ENCODE measurements at regions not wholly inside any gene's neighbourhood (a gene's known extent, or its start where the extent isn't known, plus 50 kb on each side); places are given as distances from the start of the nearest gene placed in this dataset.
"Not testable (repeated sequence)": the region's sequence is repeated elsewhere in the genome, so short reads cannot be mapped to it uniquely, and the experiment has no call there.

DNA sequence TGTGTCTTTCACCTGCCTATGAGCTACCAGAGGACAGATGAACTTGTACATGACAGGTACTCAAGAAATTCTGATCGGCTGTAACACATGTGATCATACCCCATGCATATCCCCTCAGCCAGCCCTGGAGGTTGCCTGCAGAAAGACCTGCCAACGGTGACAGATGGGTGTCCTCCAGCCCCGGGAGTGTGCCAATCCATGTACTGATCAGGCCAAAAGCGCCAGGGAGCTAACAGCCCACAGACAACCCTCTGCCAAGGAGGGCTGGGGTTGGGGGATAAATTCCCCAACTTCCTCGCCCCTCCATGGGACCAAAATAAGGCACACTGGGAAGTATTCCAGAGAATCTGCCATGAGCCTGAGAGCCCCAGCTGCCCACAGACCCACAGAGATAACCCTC lies 189.4 kb downstream of the CCT6B start:
- DNase-seq, result no peak

DNA sequence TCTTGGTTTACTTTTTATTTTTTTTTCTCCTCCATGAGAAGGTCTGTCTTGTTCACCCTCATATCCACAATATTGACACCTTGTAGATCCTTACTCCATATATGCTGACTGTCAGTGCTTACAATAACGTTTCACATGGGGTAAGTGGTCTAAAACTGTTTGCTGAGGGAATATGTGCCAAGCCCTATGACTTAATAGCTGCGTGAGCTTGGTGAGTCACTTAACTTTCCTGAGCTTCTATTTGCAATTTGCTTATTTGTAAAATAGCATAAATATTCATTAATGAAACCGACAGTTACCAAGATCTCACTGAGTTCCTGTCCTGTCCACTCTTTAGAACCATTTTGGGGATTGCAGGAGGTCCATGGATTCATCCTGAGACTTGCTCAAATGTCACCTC lies 190.7 kb downstream of the CCT6B start:
- no peak for DNase-seq

DNA sequence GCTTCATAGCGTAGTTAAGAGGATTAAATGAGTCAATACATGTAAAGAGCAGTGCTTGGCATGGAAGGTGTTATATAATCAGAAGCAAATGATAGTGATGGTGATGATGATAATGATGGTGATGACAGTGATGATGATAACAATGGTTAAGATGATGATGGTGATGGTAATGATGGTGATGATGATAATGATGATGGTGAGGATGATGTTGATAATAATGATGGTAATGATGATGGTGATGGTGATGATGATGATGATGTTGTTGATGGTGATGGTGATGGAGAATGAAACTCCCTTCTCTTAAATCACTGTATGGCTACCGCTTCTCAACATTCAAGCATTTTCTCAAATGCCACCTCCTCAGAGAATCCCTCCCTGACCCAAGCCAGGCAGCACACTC lies 190.5 kb downstream of the TMEM132E start:
- DNase-seq, result no peak

DNA sequence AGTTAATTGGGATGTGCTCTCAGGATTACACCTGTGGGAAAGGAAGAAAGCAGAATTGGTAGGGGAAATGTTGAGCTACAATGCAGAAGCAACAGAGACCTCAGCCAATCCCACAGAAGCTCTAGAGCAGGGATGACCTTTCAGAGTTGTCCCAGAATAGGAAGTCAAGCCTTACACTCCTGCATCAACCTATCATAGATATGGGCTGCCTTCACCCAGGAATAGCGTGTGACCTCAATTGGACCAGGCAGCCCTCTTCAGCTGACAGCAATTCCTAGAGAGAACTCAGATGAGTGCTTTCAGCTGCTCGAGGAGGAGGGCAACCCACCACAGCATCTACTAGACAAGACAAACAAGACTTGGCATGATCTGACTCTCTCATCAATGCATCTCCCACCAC lies 189.7 kb downstream of the TMEM132E start:
- DNase-seq, result no peak

DNA sequence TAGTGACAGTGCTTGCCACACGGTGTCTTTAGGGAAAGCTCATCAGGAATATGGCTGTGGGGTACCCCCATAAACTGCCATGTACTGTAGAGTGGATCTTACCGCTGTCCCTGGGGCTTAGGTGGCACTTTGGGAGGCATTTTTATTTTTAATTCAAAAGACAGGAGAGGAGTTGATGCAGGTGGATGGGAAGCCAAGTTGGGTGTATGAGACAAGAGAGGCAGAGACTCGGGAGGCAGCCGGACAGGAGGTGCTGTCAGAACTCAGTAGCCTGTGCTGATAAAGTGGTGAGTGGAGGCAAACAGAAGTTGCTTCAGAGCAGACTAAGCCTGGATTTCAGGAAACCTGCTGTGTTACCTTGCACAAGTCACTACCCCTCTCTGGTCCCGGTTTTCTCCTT lies 185.9 kb downstream of the TMEM132E start:
- DNase-seq, result no peak

DNA sequence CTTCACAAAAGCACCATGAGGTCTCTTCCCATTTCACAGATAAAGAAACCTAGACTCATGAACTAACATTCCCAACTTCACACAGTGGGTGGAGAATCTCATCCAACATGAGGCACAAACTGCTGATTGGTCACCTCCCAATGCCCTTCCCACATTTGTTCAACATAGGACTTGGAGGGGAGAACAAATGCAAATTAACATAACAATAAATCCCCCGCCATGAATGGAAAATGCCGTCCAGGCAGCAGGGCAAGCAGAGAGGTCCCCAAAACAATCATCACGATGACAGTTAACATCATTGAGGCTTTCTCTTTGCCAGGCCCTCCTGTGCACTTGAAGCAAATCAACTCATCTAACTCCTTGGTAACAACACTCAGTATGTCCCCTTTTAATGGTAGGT lies 185.3 kb downstream of the TMEM132E start:
- no peak for DNase-seq

DNA sequence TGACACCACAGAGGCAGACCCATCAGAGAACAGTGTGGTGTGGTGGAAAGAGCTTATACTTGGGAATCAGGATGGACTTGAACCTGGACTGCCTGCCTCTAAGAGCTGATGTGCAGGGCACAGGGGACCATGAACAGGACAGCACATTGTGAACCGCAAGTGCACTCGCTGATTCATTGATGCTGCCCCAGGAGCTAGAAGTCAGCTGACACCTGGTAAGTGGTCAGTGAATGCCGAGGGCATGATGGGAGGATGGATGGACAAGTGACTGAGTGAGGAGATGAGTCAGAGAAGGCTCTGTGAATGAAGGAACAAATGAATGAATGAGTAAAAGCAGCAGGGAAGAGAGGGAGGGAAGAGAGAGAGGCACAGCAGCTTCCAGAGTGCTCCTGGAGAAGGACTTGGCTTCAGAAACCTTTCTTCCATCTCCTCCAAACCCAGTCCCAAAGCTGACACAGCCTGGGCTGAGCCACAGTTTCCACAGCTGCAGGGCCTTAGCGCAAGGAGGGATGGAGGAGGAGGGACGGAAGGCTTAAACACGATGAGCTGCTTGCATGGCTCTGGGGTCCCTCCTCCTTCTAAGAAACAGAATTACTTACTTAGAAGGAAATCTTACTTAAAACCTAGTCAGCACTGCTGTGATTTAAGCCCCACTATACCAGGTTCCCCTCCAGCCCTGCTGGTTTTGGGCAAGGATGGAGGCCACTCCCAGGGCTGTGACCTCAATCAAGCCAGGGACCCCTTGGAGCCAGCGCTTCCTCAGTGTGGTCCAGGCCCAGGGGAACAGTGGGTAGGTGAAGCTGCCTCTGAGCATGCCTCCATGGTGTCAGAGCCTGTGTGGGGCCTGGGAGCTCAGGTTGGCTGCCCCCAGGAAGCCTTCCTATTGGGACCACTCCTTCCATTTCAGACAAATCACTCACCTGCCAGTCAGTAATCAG lies 184.6 kb downstream of the TMEM132E start:
- DNase-seq, result no peak

DNA sequence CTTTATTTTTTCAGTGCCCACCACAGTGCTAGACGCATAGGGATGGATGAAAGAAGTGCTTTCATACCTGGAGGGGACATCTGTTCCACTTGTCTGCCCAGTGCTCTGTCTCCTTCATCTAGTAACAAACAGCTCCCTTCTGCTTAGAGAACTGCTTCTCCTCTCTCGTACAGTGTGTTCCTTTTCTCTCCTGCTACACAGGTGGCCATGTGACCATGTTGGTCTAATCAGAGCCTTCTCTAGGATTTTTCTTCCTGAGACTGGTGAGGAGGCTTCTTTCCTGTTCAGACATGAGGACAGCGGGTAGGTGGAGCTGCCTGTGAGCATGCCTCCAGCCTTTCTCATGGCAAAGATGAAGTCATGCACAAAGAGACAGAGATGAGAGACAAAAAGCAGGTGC lies 182.7 kb downstream of the TMEM132E start:
- DNase-seq, result no peak

DNA sequence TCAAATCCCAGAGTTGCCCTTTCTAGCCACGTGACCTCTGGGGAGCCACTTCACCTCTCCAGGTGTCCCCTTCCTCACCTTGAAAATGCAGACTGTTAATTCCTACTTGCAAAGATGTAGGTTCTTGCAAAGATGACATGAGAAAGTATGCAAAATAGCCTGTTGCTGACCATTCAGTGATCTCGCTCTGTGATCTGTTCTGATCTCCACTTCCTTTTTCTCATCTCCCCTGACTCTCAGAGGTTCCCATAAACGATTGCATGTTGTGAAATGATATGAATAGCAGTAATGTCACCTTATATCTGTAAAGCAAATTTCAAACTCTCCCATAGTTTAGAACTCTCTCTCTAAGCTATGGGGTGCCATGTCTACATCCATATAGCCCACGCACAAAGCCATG lies 182.3 kb downstream of the TMEM132E start:
- no peak for DNase-seq

DNA sequence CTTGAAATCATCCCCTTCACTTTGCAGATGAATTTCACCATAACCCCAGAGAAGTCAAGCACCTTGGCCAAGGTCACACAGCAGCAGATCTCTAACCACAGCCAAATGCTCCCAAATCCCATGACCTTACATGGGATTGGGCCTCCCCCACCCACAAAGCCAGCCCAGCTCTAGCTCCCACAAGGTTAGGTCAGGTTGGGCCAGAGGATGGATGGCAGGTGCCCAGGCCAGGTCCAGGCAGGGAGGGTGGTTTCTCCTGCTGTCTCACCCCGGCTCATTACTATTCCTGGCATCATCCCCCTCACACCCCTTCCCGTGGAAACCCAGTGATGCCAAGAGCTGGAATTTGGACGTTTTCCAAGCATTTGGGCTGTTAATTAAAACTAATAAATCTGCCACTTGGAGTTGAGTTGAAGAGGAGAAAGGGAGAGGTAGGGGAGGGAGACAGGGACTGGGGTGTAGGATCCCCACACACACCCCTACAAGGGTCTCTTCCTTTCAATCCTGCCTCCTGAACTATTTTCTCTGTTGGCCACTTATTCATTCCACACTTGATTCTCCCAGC lies 181.6 kb downstream of the TMEM132E start:
- no peak for DNase-seq

DNA sequence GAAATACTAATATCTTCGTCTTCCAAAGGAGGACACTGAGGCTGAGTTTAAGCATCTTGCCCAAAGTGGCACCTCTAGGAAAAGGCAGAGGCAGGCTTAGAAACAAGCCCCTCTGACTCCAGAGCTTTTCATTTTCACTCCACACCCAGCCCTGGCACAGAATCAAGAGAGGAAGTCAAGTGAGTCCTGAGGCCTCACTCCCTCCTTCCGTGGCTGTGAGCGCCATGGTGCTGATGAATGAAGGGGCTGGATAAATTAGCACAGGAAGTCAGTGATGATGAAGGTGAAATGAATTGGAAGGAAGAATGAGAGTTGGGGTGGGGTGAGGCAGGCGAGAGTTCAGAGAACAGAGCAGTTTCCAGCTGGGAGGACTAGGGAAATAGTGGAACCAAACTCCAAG lies 179.3 kb downstream of the TMEM132E start:
- no peak for DNase-seq

DNA sequence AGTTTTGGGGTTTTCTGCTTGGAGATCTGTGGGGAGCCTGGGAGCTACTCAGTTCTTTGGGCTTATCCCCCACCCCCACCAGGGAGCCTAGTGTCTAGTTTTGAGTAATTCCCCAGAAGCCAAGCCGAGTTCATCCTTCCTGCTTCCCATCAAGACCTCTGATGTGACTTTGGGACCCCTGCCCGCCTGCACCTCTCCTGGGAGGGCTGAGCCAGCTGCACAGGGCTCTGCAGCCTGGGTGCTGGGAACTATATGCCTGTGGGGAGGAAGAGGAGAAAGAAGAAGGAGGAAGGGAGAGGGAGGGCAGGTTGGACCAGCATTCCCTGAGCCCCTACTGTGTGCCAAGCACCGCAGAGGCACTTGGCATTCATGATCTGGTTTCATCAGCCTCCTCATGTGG lies 178.9 kb downstream of the TMEM132E start:
- DNase-seq, result no peak

DNA sequence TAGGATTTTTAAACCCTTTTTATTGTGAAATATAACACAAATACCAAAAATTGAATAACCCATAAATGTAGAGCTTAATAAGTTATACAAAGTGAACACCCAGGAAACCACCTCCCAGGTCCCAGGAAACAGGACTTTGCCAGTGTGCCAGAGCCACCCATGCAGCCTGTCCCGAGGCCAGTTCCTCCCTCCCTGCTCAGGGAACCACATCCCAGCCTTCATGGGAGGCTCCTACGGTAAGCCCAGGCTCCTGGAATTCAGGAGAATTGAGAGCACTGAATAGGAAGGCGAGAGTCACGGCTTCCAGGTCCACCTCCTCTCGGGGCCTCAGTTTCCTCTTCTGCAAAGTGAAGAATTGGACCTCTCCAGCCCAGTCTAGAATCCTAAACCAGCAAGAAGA lies 178.2 kb downstream of the TMEM132E start:
- no peak for DNase-seq

DNA sequence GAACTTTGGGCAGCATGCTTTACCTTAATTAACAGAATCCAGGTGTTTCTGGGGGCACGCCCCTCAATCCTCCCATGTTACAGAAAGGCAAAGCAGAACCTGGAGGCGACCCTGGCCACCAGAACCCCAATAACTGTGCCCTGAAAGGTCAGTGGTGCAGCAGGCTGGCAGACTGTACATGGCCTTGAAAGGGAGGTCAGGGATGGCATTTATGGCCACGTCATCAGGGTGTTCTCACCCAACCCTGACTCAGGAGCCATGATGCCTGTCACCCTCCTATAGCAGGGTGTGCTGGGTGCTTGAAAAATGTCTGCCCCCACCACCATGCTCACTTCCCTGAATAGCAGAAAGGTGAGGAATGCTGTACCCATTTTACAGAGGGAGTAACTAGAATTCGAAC lies 177.7 kb downstream of the TMEM132E start:
- DNase-seq, result no peak

DNA sequence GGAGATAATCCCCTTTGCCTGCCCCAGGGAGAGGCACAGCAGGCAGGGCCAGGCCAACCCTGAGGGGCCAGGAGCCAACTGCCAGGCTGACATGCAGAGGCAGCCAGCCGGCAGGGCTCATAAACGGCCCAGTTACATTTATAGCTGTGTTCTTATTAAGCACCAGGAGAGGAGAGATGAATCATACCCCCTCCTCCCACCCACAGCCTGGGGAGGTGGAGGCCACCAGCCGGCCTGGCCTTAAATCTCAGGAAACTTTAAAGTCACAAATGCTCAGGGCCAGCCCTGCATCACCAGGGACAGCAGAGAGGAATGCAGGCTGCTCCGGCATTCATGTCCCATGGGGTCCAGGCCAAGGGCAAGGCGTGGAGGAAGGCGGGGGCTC lies 177.2 kb downstream of the TMEM132E start:
- no peak for DNase-seq

DNA sequence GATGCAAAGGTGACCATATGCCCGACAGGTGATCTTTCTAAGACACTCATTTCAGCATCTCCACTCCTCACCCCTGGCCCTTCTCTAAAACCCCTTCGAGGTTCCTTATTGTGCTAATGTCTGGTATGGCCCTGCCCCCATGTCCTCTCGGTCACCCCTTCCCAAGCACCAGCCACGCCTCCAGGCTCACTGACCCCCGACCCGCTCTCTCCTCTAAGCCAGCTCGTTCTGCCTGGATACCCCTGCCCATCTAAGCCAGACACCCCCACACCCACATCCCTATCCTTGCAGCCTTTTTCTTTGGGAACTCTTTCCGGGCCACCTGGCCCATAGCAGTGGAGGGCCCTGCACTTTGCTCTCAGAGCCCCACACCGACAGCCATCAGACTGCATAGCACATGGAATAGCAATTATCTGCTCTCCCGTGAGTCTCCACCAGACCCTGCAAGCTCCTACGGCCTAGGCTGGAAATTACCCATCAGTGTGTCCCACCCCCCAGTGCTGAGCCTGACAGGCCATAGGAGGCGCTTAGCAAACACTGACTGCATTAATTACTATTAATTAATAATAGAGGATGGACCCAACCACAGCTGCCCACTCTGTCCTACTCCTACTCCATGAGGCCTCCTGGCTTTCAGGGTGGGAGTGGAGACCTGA lies 176.7 kb downstream of the TMEM132E start:
- DNase-seq, result no peak

DNA sequence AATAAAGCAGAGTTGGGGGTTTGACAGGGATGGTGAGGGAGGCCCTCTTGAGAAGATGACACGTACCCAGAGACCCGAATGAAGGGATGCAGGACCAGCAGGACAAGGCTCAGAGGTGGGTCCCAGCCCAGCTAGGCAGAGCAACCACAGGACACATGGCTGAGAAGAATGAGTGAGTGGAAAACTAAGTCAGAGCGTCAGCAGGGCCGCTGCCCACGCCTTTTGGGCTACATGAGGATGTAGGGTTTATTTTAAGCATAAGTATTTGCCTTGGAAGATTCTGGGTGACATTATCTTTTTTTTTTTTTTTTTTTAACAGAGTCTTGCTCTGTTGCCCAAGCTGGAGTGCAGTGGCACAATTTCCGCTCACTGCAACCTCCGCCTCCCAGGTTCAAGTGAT lies 176.0 kb downstream of the TMEM132E start:
- DNase-seq, result no peak

DNA sequence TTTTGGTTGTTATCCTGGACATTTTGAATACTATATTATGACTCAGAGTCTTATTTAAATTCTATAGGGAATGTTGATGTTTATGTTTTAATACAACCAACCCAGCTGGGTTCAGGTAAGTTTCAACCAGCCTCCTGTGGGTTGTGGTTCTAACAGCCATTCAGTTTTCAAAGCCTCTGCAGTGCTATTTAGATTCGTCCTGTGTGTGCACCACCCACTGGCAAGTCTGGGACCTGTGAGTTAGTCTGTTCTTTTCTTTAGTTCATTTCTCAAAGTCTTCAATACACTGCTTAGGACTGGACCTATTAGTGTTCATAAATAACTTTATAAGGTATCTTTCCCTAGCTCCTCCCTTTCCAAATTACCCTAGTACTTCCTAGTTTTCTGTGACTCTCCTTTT lies 170.6 kb downstream of the TMEM132E start:
- no peak for DNase-seq

DNA sequence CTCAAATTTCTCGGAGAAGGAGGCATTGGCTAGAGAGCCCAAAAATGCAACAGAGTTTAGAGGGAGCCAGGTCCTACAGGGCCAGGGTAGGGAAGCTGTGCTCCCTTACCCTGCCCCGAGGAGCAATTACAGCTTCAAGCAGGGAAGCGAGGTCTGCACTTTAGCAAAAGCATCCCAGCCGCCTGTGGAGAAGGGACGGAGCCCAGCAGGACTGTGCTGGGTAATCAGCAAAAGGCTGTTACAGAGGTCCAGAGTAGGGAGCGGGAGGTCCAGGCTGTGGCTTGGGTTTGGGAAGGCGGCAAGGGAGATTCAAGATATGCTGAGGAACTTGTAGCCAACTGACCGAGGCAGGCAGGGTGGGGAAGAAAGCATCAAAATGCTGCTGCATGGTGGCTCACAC lies 162.6 kb downstream of the TMEM132E start:
- DNase-seq, result no peak

DNA sequence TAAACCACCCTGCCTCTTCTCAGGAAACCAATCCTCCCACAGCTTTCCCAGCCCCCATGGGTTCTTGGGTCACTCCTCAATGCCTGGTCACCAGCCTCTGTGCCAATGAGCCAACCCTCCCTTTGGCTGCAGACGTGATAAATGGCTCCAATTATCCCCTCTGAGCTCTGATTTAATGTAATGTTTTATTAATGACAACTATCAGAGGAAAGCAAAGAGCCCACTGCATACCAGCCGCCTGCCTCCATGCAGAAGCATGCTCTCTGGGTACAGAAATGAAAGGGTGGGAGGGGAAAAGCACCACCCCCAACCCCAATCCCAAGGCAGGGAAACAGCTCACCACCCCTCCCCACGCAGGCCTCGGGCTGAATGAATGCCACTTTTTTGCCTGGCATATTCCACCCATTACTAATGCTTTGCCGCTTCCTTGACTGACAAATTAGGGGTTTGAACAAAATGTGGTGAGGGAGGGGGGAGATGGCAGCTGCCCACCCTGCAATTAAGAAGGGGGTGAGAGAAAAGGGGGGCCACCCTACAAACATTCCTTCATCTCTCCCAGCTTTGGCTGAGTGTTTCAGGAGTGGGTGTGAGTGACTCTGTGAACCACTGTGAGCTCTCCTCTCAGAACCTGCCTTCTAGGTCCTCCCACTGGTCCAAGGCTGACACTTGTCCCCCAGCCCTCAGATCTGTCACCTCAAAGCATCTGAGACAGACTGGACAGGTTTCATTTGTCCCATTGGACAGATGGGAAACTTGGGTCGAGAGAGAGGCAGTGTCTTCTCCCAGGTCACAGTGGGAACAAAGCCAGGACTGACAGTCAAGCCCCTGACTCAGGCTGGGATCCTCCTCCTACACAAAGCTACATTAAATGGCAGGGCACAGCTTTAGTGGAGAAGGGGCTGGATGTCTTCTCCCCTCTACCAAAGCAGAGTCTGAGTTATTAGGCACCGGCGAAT lies 161.5 kb downstream of the TMEM132E start:
- DNase-seq, result no peak

DNA sequence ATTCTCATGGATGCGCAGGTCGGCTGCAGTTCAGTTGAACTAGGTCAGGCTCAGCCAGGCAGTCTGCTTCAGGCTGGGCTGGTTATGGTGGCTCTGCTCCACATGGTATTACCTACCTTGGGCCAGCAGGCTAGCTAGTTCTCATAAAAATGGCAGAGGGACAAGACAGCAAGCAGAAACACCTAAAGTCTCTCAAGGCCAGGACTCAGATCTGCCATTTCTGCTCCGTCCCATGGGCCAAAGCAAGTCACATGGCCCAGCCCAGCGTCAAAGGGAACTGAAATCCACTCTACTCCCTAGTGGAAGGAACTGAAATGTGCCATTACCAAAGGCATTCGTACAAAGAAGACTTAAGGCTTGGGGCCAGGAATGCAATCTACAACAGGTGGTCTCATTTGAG lies 160.0 kb downstream of the TMEM132E start:
- no peak for DNase-seq

DNA sequence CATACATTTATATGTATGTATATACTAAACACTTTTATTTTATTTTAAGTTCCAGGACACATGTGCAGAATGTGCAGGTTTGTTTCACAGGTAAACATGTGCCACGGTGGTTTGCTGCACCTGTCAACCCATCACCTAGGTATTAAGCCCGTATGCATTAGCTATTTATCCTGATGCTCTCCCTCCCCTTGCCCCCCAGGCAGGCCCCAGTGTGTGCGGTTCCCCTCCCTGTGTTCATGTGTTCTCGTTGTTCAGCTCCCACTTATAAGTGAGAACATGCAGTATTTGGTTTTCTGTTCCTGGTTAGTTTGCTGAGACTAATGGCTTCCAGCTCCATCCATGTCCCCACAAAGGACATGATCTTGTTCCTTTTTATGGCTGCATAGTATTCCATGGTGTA lies 158.3 kb downstream of the TMEM132E start:
- not testable (repeated sequence) for DNase-seq

DNA sequence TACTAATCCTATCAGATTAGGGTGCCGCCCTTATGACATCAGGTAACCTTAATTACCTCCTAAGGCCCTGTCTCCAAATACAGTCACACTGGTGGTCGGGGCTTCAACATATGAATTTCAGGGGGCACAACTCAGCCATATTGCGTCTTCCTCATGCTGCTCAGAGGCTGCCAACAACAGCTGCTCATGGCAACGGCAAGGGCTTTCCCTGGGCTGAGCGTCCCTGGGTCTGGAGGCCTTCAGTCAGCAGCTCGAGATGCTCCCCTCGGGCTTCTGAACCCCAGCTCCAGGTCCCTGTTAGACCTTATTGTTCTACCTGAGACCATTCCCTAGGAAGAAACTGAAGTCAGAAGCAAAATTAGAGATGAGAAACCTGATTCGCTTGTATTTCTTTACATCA lies 157.2 kb downstream of the TMEM132E start:
- DNase-seq, result no peak
